ENCODE measurements at regions not wholly inside any gene's neighbourhood (a gene's known extent, or its start where the extent isn't known, plus 50 kb on each side); places are given as distances from the start of the nearest gene placed in this dataset.

DNA sequence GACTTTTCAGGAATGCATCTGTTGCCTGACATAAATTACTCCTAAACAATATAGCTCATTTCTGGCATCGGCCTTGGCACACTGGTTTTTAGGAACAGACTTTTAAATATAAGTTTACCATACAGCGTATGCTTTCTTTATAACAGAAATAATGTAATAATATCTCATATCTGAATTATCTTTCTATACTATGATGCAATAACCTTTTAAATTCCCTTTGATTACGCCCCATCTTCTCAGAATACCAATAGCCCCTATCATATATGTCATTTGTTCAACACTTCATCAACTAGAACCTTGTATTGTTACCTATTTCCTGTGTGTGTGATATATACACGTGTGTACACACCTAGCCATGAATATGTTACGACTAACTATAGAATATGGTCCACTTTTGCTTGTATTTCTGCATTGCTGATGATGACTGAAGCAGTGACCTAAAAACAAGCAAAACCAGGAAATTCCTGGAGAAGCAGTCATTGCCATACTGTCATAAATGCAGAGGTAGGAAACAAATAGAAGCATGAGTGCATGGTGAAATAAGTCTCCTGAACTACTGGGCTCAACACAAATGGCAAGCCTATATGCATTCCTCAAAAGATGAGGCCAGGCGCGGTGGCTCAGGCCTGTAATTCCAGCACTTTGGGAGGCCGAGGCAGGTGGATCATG, 618.4 kb upstream of the NRP1 start:
- 91 to 94% (median 93%) methylated on average over 8 of the region's 8 CpGs for WGBS, 4 donors
- Histone ChIP-seq H3K4me1 (replicated peaks in 1 of 2) (no peaks in the 10 kb centered on the region), H3K27me3 (no peaks in the 10 kb centered on the region), H3K27ac (no peak overlapping the region), H3K9me3 (replicated peaks in 1 of 3) (no peaks in the 10 kb centered on the region), H3K36me3 (replicated peaks in 1 of 2) (no peaks in the 10 kb centered on the region), H3K4me3 (no peak overlapping the region)
- intact Hi-C loops (cut with DNase I) = no loop called here
- TF ChIP-seq POLR2A (IDR thresholded peaks at IDR 0.05) = no peak
- no peak for DNase-seq

DNA sequence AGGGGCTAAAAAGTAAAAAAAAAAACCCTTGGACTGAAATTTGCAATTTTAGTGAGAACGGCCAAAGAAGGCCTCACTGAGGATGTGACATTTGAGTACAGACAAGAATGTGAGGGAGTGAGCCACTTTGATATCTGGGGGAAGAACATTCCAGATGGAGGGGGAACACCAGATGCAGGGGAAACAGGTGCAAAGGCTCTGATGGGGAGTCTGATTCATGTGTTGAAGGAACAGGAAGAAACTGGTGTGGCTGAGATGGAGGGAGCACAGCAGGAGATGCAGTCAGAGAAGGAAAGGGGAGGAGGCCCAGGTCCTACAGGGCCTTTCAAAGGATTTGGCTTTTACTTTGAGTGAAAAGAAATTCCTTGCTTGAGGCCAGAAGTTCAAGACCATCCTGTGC, 615.7 kb upstream of the NRP1 start:
- Histone ChIP-seq H3K9me3 (replicated peaks in 1 of 3) (no peaks in the 10 kb centered on the region), H3K4me1 (replicated peaks in 1 of 2) (no peaks in the 10 kb centered on the region), H3K27me3 (no peaks in the 10 kb centered on the region), H3K36me3 (replicated peaks in 1 of 2) (no peaks in the 10 kb centered on the region), H3K4me3 (no peak overlapping the region), H3K27ac (no peak overlapping the region)
- 88 to 94% (median 91%) methylated on average over 1 of the region's 1 CpG for WGBS, 4 donors
- intact Hi-C loops (cut with DNase I) = no loop called here
- no peak for TF ChIP-seq POLR2A (IDR thresholded peaks at IDR 0.05)
- TF ChIP-seq, protein P1, sequence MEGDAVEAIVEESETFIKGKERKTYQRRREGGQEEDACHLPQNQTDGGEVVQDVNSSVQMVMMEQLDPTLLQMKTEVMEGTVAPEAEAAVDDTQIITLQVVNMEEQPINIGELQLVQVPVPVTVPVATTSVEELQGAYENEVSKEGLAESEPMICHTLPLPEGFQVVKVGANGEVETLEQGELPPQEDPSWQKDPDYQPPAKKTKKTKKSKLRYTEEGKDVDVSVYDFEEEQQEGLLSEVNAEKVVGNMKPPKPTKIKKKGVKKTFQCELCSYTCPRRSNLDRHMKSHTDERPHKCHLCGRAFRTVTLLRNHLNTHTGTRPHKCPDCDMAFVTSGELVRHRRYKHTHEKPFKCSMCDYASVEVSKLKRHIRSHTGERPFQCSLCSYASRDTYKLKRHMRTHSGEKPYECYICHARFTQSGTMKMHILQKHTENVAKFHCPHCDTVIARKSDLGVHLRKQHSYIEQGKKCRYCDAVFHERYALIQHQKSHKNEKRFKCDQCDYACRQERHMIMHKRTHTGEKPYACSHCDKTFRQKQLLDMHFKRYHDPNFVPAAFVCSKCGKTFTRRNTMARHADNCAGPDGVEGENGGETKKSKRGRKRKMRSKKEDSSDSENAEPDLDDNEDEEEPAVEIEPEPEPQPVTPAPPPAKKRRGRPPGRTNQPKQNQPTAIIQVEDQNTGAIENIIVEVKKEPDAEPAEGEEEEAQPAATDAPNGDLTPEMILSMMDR (IDR thresholded peaks at IDR 0.05) = no peak
- DNase-seq = no peak

DNA sequence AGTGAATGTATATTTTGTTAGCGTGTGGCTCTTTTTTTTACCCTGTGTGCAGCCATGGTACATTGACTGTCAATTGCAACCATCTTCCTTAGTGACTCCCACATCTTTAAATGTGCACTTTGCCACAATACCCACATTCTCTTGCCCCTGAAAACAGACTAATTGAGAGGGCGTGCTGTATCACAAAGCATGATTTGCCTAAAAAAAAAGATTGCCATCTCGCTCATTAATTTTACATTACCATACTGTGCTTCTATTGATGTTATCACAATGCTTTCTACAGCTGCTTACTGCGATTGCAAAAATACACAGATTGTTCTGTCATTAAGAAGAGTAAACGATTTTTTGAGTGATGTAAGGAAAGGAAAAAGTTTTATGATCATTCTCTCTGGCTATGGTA, 613.1 kb upstream of the NRP1 start:
- no peak overlapping the region for H3K27ac ChIP-seq
- no peak for DNase-seq
- no peaks in the 10 kb centered on the region for H3K4me1 ChIP-seq (replicated peaks in 1 of 2)
- H3K4me3 ChIP-seq = no peak overlapping the region
- 74 to 78% (median 75%) methylated on average over 5 of the region's 5 CpGs for WGBS, 4 donors
- intact Hi-C loops (cut with DNase I) = no loop called here
- H3K9me3 ChIP-seq (replicated peaks in 1 of 3) = no peaks in the 10 kb centered on the region
- H3K36me3 ChIP-seq (replicated peaks in 1 of 2) = no peaks in the 10 kb centered on the region
- H3K27me3 ChIP-seq = no peaks in the 10 kb centered on the region
- TF ChIP-seq, protein P1 (IDR thresholded peaks at IDR 0.05) = no peak
- no peak for TF ChIP-seq POLR2A (IDR thresholded peaks at IDR 0.05)

DNA sequence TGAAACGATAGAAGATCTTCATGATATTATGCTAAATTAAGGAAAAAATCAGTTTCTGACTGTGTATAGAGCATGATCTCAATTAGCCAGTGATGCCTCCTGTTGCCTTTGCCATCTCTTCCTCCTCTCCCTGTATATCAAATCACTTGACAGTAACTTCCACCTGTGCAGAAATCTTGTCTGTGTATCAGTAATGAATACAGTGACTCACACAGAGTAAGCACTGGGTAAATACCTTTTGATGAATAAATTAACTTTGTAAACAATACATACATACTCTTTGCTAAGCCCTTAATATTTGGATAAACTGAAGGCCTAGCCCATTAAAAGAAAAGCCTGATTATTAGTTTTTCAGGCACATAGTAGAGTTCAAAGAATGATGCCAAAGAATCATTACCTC, 610.6 kb upstream of the NRP1 start:
- no peak overlapping the region for H3K4me3 ChIP-seq
- no peaks in the 10 kb centered on the region for H3K27me3 ChIP-seq
- TF ChIP-seq POLR2A (IDR thresholded peaks at IDR 0.05) = no peak
- TF ChIP-seq, protein P1 (IDR thresholded peaks at IDR 0.05) = no peak
- H3K27ac ChIP-seq = no peak overlapping the region
- DNase-seq = no peak
- intact Hi-C loops (cut with DNase I) = no loop called here
- no peaks in the 10 kb centered on the region for H3K36me3 ChIP-seq (replicated peaks in 1 of 2)
- WGBS, 4 donors = 56 to 76% (median 66%) methylated on average over 1 of the region's 1 CpG
- H3K4me1 ChIP-seq (replicated peaks in 1 of 2) = no peaks in the 10 kb centered on the region
- H3K9me3 ChIP-seq (replicated peaks in 1 of 3) = no peaks in the 10 kb centered on the region

DNA sequence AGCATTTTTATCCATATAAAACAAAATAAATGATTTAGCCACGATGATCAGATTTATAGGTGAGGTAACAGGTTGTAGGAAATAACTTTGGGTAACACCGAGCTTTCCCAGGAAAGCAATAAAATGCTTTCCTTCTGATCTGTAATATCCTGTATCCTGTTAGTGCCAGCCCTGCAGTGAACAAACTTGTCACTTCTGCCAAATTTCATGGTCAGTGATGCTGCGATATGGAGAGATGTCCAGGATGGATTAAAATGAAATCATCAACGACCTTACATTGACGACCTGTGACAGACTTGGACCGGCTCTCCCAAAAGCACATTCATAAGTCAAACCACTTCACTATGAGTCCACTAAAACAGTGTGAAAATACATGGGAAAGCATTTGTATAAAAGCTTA, 608.0 kb upstream of the NRP1 start:
- intact Hi-C loops (cut with DNase I) = no loop called here
- no peak for TF ChIP-seq POLR2A (IDR thresholded peaks at IDR 0.05)
- TF ChIP-seq, protein P1 (IDR thresholded peaks at IDR 0.05) = no peak
- 72 to 83% (median 80%) methylated on average over 6 of the region's 6 CpGs for WGBS, 4 donors
- H3K27ac ChIP-seq = no peak overlapping the region
- no peaks in the 10 kb centered on the region for H3K27me3 ChIP-seq
- H3K36me3 ChIP-seq (replicated peaks in 1 of 2) = no peaks in the 10 kb centered on the region
- H3K4me1 ChIP-seq (replicated peaks in 1 of 2) = no peaks in the 10 kb centered on the region
- H3K4me3 ChIP-seq = no peak overlapping the region
- H3K9me3 ChIP-seq (replicated peaks in 1 of 3) = no peaks in the 10 kb centered on the region
- DNase-seq = no peak

Data from adrenal gland (tissue), 9 donors.